GM12875 (cell line): ENCODE measurements at regions not wholly inside any gene's neighbourhood (a gene's known extent, or its start where the extent isn't known, plus 50 kb on each side); places are given as distances from the start of the nearest gene placed in this dataset.

Experiments
- H3K4me3 ChIP-seq: one replicate; pipeline ENCODE4 v1.5.1; 2011; ENCODE audit warnings: low read depth, low read length, control low read depth
- CTCF ChIP-seq: IDR thresholded peaks from 2 replicates; pipeline ENCODE4 v1.5.1; 2011; ENCODE audit warnings: low read depth, mild to moderate bottlenecking, control low read depth, inconsistent platforms, low read length, moderate library complexity, borderline replicate concordance; ENCODE audit not compliant: insufficient read depth

GRCh38 chr16:49129935-49130334 is 151.7 kb downstream of the CBLN1 start:
- H3K4me3 ChIP-seq: no peak overlapping the region
- TF ChIP-seq CTCF: no peak

GRCh38 chr16:49128740-49129139 is 152.9 kb downstream of the CBLN1 start:
- no peak overlapping the region for H3K4me3 ChIP-seq
- TF ChIP-seq CTCF: no peak

- no peak for TF ChIP-seq CTCF
- no peak overlapping the region for H3K4me3 ChIP-seq
These were observed 154.5 kb downstream of the CBLN1 start for GRCh38 chr16:49127103-49127502.

DNA sequence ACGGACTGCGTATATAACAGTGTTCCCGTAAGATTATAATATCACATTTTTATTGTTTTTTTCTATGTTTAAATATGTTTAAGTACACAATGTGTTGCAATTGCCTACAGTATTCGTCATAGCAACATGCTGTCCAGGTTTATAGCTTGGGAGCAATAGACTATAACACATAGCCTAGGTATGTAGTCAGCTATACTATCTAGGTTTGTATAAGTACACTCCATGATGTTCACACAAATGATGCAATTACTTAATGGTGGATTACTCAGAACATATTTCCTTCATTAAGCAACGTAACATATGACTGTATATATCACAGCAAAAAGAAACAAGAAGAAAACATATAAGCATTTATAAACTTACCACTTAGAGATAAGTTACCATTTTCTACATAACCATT is 160.0 kb downstream of the CBLN1 start:
- no peak for TF ChIP-seq CTCF
- H3K4me3 ChIP-seq: no peak overlapping the region

- TF ChIP-seq CTCF: no peak
- H3K4me3 ChIP-seq: no peak overlapping the region
These were observed 161.0 kb downstream of the CBLN1 start for GRCh38 chr16:49120631-49121030.

DNA sequence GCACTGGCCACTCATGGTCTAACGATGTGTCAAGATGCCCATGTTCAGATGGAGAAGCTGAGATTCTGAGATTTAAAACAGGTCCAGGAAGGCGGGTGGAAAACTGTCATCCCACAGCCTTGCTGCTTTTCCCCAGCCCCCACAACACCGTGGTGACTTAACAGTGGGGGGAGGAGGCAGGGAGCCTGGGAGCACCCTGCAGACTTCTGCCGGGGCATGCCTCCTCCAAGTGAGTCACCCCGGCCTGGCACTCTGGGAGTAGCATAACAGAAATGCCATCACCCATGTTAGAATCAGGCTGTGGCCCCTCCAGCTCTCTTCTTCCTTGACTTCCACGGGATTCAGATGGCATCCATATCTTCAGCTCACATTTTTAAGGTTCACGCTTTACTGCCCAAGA is 164.8 kb downstream of the CBLN1 start:
- no peak overlapping the region for H3K4me3 ChIP-seq
- TF ChIP-seq CTCF: no peak

GRCh38 chr16:49115956-49116355 is 165.7 kb downstream of the CBLN1 start:
- no peak for TF ChIP-seq CTCF
- no peak overlapping the region for H3K4me3 ChIP-seq
